Neural crest cell (in vitro differentiated cells): ENCODE measurements at regions not wholly inside any gene's neighbourhood (a gene's known extent, or its start where the extent isn't known, plus 50 kb on each side); places are given as distances from the start of the nearest gene placed in this dataset.

ENCODE experiments used
- DNase-seq: peaks from one replicate; pipeline ENCODE4 v3.0.0; 2021; ENCODE audit warnings: low read depth, mixed read lengths, low spot score
- H3K27ac Mint-ChIP-seq: one replicate; pipeline ENCODE4 v1.8.0; 2021; ENCODE audit warnings: mild to moderate bottlenecking, mixed read lengths; ENCODE audit not compliant: unreplicated experiment
- H3K27me3 Mint-ChIP-seq: 2 replicates; pipeline ENCODE4 v1.8.0; 2021; ENCODE audit warnings: low read depth, mild to moderate bottlenecking, mixed read lengths
- H3K36me3 Mint-ChIP-seq: 2 replicates; pipeline ENCODE4 v1.8.0; 2021; ENCODE audit warnings: low read depth, mild to moderate bottlenecking, mixed read lengths
- H3K4me1 Mint-ChIP-seq: 2 replicates; pipeline ENCODE4 v1.8.0; 2021; ENCODE audit warnings: mixed read lengths
- H3K4me3 Mint-ChIP-seq: one replicate; pipeline ENCODE4 v1.8.0; 2021; ENCODE audit warnings: mild to moderate bottlenecking, mixed read lengths
- H3K9me3 Mint-ChIP-seq: 2 replicates; pipeline ENCODE4 v1.8.0; 2021; ENCODE audit warnings: mixed read lengths
- TF ChIP-seq, protein P1 (sequence below): fragments of 200-600 bp; sonication (generic); conservative IDR thresholded peaks from 2 replicates; pipeline ENCODE4 v1.5.0; 2021; ENCODE audit warnings: antibody characterized with exemption, mild to moderate bottlenecking

DNA sequence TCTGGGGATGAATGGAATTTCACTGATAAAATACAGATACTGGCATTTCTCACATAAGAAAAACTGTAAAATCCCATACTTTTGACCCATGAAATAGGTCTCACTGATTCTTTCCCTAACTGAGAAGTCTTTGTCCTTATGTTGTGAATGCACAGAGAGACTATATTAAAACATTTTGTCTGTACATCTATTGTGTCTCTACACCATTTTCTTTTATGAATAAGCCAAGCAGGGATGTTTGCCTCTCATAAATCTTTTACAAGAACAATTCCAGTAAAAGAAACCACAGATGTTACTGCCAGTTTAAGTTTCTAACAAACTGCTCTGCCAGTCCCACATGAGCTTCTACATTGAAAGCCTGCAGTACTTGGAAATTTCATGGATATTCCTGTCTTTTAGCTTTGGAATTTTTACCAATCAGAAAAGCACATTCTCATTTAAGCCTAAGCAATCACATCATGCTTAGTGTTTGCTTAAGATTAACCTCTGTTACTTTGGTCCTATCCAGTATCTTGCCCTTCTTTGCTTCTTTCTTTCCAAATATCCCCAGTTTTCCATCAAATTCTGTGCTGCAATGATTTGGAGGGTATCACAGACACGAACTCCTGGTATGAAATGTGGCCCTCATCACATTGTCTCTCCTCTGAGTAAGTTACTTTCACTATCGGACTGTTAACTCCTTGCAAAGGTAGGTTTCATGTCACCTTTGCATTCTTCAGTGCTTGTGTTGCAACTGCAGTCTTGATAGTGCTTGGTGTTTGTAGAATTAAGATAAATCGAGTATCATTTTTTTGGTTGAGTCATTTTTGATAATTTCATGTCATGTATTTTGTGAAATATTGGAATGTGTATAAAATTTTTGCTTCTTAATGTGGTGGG, 415.1 kb upstream of the ADAMTSL1 start:
- H3K36me3 Mint-ChIP-seq = no peaks in the 10 kb centered on the region
- H3K27ac Mint-ChIP-seq = no peak overlapping the region
- no peak for DNase-seq
- H3K4me3 Mint-ChIP-seq = no peak overlapping the region
- no peaks in the 10 kb centered on the region for H3K9me3 Mint-ChIP-seq
- TF ChIP-seq, protein P1, sequence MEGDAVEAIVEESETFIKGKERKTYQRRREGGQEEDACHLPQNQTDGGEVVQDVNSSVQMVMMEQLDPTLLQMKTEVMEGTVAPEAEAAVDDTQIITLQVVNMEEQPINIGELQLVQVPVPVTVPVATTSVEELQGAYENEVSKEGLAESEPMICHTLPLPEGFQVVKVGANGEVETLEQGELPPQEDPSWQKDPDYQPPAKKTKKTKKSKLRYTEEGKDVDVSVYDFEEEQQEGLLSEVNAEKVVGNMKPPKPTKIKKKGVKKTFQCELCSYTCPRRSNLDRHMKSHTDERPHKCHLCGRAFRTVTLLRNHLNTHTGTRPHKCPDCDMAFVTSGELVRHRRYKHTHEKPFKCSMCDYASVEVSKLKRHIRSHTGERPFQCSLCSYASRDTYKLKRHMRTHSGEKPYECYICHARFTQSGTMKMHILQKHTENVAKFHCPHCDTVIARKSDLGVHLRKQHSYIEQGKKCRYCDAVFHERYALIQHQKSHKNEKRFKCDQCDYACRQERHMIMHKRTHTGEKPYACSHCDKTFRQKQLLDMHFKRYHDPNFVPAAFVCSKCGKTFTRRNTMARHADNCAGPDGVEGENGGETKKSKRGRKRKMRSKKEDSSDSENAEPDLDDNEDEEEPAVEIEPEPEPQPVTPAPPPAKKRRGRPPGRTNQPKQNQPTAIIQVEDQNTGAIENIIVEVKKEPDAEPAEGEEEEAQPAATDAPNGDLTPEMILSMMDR = no peak
- H3K4me1 Mint-ChIP-seq = peaks cover 5% of the 10 kb centered on the region
- H3K27me3 Mint-ChIP-seq = no peaks in the 10 kb centered on the region

DNA sequence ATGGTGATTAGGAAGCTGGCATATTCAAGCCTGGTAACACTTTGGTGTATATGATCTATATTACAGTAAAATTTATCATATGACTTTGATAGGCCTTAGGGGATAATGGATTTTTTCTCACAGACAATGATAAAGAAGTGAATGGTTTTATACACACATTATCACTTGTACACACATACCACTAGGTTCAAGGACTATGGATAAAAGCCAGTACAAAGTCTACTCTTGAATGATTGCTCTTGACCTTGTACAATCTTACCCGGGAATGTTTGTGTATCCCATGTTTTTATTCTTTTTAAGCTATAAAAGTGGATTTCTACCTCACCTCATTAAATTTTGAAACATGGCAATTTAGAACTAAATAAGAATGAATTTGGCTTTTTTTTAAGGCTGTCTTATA, 414.5 kb upstream of the ADAMTSL1 start:
- DNase-seq = no peak
- Mint-ChIP-seq H3K27ac (no peak overlapping the region), H3K27me3 (no peaks in the 10 kb centered on the region), H3K9me3 (no peaks in the 10 kb centered on the region), H3K4me1 (peaks cover 8% of the 10 kb centered on the region), H3K4me3 (no peak overlapping the region), H3K36me3 (no peaks in the 10 kb centered on the region)
- TF ChIP-seq, protein P1 = no peak

DNA sequence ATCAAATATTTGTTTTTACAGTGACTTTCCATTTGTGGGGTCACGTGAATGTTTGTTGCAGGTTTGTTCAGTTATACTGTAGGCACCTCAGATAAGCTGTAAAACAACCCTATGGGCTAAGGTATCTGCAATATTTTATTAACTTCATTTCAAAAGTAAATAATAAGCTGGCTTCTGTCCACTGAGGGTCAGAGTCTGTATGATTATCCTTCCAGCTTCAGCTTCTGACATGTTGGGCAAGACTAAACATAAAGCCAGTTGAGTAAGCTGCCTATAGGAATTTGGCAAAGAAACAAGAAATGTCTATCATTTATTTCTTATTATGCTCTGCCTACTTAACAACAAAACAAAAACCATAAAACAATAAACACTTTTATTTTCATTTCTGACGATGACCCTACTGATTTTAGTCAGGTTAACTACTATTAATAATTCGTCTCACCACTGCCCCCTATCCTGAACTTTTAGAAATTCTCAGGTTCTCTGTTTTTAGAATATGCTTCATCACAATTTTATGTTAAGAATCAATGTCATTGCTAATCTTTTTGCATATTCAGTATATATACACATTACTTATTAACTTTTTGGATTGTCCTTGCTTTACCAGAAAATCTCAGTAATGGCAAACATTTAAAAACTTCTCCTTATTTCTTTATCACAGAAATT, 413.6 kb upstream of the ADAMTSL1 start:
- Mint-ChIP-seq H3K9me3 (no peaks in the 10 kb centered on the region), H3K36me3 (no peaks in the 10 kb centered on the region), H3K27ac (no peak overlapping the region), H3K4me1 (peaks cover 8% of the 10 kb centered on the region), H3K4me3 (no peak overlapping the region), H3K27me3 (no peaks in the 10 kb centered on the region)
- TF ChIP-seq, protein P1 = peak; percentile 59
- DNase-seq = no peak

DNA sequence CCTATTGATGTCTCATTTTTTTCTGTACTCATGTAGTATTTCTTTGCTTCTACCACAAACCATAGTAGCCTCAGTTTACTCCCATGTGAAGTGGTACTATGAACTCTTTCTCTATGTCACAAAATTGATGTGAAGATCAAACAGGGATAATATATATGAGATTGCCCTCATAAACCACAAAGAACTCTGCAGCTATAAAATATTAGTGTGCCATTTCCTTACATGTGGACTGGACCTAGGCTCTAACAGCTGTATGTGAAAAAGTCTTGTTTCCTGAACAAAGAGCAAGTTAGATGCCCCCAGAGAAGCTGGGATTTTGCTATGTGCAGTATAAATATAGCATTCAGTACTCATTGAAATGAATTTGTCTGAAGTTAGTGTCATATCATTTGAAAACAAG, 412.6 kb upstream of the ADAMTSL1 start:
- no peak for DNase-seq
- no peaks in the 10 kb centered on the region for H3K27me3 Mint-ChIP-seq
- TF ChIP-seq, protein P1 = no peak
- no peaks in the 10 kb centered on the region for H3K9me3 Mint-ChIP-seq
- no peak overlapping the region for H3K27ac Mint-ChIP-seq
- no peaks in the 10 kb centered on the region for H3K36me3 Mint-ChIP-seq
- no peak overlapping the region for H3K4me3 Mint-ChIP-seq
- H3K4me1 Mint-ChIP-seq = peaks cover 8% of the 10 kb centered on the region

DNA sequence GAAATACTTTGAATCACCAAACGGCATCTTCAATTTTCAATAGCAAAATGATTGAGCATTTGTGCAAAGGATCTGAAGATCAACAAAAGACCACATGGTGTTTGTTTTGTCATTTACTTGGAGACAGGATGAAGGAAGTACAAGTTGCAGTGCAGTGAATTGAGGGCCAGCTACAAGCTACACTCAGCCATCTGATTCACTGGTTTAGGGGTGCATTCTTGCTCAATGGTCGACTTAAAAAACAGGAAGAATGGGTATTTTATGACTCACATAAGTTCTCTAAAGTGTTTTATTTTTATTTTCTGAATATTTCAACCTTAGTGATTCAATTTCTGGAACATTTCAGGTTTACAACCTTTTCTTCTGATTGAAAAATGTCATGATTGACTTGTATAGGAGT, 412.1 kb upstream of the ADAMTSL1 start:
- Mint-ChIP-seq H3K9me3 (no peaks in the 10 kb centered on the region), H3K27me3 (no peaks in the 10 kb centered on the region), H3K27ac (no peak overlapping the region), H3K36me3 (no peaks in the 10 kb centered on the region), H3K4me3 (no peak overlapping the region), H3K4me1 (peaks cover 8% of the 10 kb centered on the region)
- DNase-seq = no peak
- TF ChIP-seq, protein P1 = no peak
